Ovary (tissue), 7 donors: ENCODE measurements at regions not wholly inside any gene's neighbourhood (a gene's known extent, or its start where the extent isn't known, plus 50 kb on each side); places are given as distances from the start of the nearest gene placed in this dataset.

Source experiments
- DNase-seq, 5 donors: peaks; one replicate each; pipeline ENCODE4 v3.0.0-alpha.2; 2019 to 2020
- H3K27ac ChIP-seq, 2 donors: fragments of 200-600 bp; one replicate each; pipeline versions ENCODE4 v1.5.1 to v1.8.0; 2019 to 2022
- H3K27me3 ChIP-seq: fragments of 200-600 bp; one replicate; pipeline ENCODE4 v1.8.0; 2022
- H3K36me3 ChIP-seq: fragments of 200-600 bp; sonication (generic); one replicate; pipeline ENCODE4 v1.5.1; 2019
- H3K4me1 ChIP-seq: one replicate; pipeline ENCODE4 v1.8.1; 2013; ENCODE audit warnings: mild to moderate bottlenecking, moderate library complexity; ENCODE audit not compliant: insufficient read depth
- H3K4me3 ChIP-seq: fragments of 200-600 bp; sonication (generic); one replicate; pipeline ENCODE4 v1.5.1; 2017
- H3K9me3 ChIP-seq, 2 donors: fragments of 200-600 bp in 1 of 2; sonication (generic) in 1 of 2; one replicate each; pipeline versions ENCODE4 v1.5.1 to v1.8.1; 2013 to 2019; ENCODE audit warnings: mild to moderate bottlenecking in 1 of 2, moderate library complexity in 1 of 2
- CTCF ChIP-seq, 3 donors: fragments of 450-650 bp in 2 of 3; fragments of 200-600 bp in 1 of 3; IDR thresholded peaks; one replicate each; pipeline versions ENCODE4 v1.5.1 to v1.8.0; 2016 to 2022; ENCODE audit warnings: antibody characterized with exemption in 3 of 3, mild to moderate bottlenecking in 1 of 3
- EP300 ChIP-seq: sonication (generic); formaldehyde crosslinking; IDR thresholded peaks from one replicate; pipeline ENCODE4 v1.6.1; 2017; ENCODE audit warnings: antibody characterized with exemption
- POLR2A ChIP-seq: fragments of 450-650 bp; IDR thresholded peaks from one replicate; pipeline ENCODE4 v1.6.1; 2017; ENCODE audit warnings: antibody characterized with exemption, mild to moderate bottlenecking, moderate library complexity
- WGBS, 3 donors: extraction: QIAGEN DNeasy Blood & Tissue Kit in 1 of 3; methylation state at CpG; one replicate each; pipeline versions ENCODE4 v1.1.5 to v1.1.7; 2013 to 2017; 5-methylcytosine and 5-hydroxymethylcytosine counted together
- intact Hi-C, 4 donors: fragments of 100-400 bp; cut with DNase I; formaldehyde crosslinking; loops; one replicate each; pipeline versions ENCODE4 v1.11.0 to v1.15.1; 2022 to 2023
- donor health status: DM: no; HTN: no; CAD: no; lungs with moderate emphysema.
- donor health status: DM: no; HTN: no; CAD: no.
- donor health status: Bipolar disorder and iron deficiency.
- donor health status: DM: no; HTN: no; CAD: no.
- donor health status: DM: yes; HTN: yes; CAD: no.

GRCh38 chr15:39326306-39326975 is 254.4 kb upstream of the THBS1 start:
- DNase-seq: no peak
- 72 to 92% (median 91%) methylated on average over 5 of the region's 5 CpGs for WGBS, 3 donors
- H3K4me1 ChIP-seq: no peaks in the 10 kb centered on the region
- H3K9me3 ChIP-seq: no peaks in the 10 kb centered on the region
- no peaks in the 10 kb centered on the region for H3K27me3 ChIP-seq
- no peaks in the 10 kb centered on the region for H3K36me3 ChIP-seq
- no peak for TF ChIP-seq POLR2A
- no peak for TF ChIP-seq CTCF (IDR thresholded peaks at IDR 0.05)
- TF ChIP-seq EP300: no peak
- no peak overlapping the region for H3K4me3 ChIP-seq
- H3K27ac ChIP-seq: no peak overlapping the region
- intact Hi-C loops: no loop called here

- TF ChIP-seq POLR2A (no peak), CTCF (IDR thresholded peaks at IDR 0.05) (no peak), EP300 (no peak)
- Histone ChIP-seq H3K36me3 (no peaks in the 10 kb centered on the region), H3K4me1 (no peaks in the 10 kb centered on the region), H3K9me3 (no peaks in the 10 kb centered on the region), H3K4me3 (no peak overlapping the region), H3K27me3 (no peaks in the 10 kb centered on the region), H3K27ac (no peak overlapping the region)
- intact Hi-C loops: no loop called here
- 89 to 90% (median 90%) methylated on average over 6 of the region's 6 CpGs for WGBS, 3 donors
- DNase-seq: no peak
These were observed 253.7 kb upstream of the THBS1 start for GRCh38 chr15:39327005-39327730.

- Histone ChIP-seq H3K27ac (no peak overlapping the region), H3K4me1 (peaks cover under 1% of the 10 kb centered on the region), H3K36me3 (no peaks in the 10 kb centered on the region), H3K27me3 (no peaks in the 10 kb centered on the region), H3K9me3 (no peaks in the 10 kb centered on the region), H3K4me3 (no peak overlapping the region)
- intact Hi-C loops: no loop called here
- WGBS, 3 donors: 90 to 92% (median 90%) methylated on average over 6 of the region's 6 CpGs
- no peak for DNase-seq
- no peak for TF ChIP-seq POLR2A
- no peak for TF ChIP-seq CTCF (IDR thresholded peaks at IDR 0.05)
- TF ChIP-seq EP300: no peak
These were observed 250.8 kb upstream of the THBS1 start for GRCh38 chr15:39330061-39330460.

- no peaks in the 10 kb centered on the region for H3K27me3 ChIP-seq
- H3K27ac ChIP-seq: no peak overlapping the region
- H3K9me3 ChIP-seq: no peaks in the 10 kb centered on the region
- intact Hi-C loops: no loop called here
- peaks cover 2% of the 10 kb centered on the region for H3K4me1 ChIP-seq
- H3K36me3 ChIP-seq: no peaks in the 10 kb centered on the region
- no peak for TF ChIP-seq POLR2A
- no peak overlapping the region for H3K4me3 ChIP-seq
- no peak for DNase-seq
- WGBS, 3 donors: 84 to 93% (median 91%) methylated on average over 3 of the region's 3 CpGs
These were observed 249.3 kb upstream of the THBS1 start for GRCh38 chr15:39331584-39331983.

GRCh38 chr15:39332846-39333245 is 248.0 kb upstream of the THBS1 start:
- H3K9me3 ChIP-seq: no peaks in the 10 kb centered on the region
- H3K27me3 ChIP-seq: no peaks in the 10 kb centered on the region
- TF ChIP-seq CTCF (IDR thresholded peaks at IDR 0.05) (no peak), POLR2A (no peak), EP300 (no peak)
- H3K4me3 ChIP-seq: no peak overlapping the region
- no peaks in the 10 kb centered on the region for H3K36me3 ChIP-seq
- intact Hi-C loops: no loop called here
- no peak overlapping the region for H3K27ac ChIP-seq
- H3K4me1 ChIP-seq: peaks cover 3% of the 10 kb centered on the region
- no peak for DNase-seq
- 43 to 68% (median 63%) methylated on average over 5 of the region's 5 CpGs for WGBS, 3 donors
